Left colon (tissue), 2 donors: ENCODE measurements at regions not wholly inside any gene's neighbourhood (a gene's known extent, or its start where the extent isn't known, plus 50 kb on each side); places are given as distances from the start of the nearest gene placed in this dataset.
A peak's percentile ranks its signal among the peaks of the same experiment; 100 is the strongest.

ENCODE experiments used
- ATAC-seq: fragments of 200-7000 bp; cut with Tn5 transposase; one replicate; pipeline ENCODE4 v1.9.1; 2020; ENCODE audit warnings: mild to moderate bottlenecking, moderate library complexity
- DNase-seq, 2 donors: peaks; one replicate each; pipeline ENCODE4 v3.0.0-alpha.2; 2020
- intact Hi-C, 2 donors: fragments of 100-400 bp; cut with DNase I in 1 of 2; cut with micrococcal nuclease in 1 of 2; formaldehyde crosslinking; loops; one replicate each; pipeline versions ENCODE4 v1.11.2 to v1.14.0; 2022; cut with DNase I, micrococcal nuclease
- donor health status: DM: no; HTN: no; CAD: no.
- donor health status: DM: yes; HTN: yes; CAD: no.

DNA sequence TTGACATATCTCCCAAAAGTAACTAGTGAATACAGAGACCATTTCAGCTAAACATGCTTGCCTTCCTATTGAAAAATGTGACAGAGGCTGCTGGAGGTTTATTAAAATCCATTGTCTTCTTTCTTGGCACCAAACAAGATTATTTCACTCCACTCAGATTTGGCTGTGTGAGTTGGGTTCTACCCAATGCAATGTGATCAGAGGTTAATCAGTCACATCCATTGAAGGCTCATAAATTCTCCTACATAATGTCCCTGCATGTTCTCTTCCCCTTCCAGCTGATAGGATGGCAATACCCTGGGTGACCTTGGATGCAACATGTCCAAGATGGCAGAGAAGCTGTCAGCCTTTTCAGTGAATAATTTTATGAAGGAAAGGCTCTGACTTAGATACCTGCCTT, 54.5 kb downstream of the TKTL2 start:
- ATAC-seq (no peak), DNase-seq (no peak)
- intact Hi-C loops, result no loop called here

DNA sequence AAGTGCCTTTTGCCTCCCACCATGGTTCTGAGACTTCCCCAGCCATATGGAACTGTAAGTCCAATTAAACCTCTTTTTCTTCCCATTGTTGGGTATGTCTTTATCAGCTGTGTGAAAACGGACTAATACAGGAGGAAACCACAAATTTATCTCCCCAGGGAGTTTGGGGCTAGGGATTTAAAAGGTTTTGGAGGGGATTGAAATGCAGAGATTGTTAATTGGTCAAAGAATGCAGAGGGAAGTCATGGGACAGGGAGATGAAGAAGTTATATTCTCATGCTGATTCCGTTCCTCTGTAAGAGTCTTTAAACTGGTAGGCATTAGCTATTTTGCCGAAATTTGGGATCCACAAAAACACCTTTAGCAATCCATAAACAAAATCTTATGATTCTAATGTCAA, 57.9 kb downstream of the TKTL2 start:
- ATAC-seq, result no peak
- intact Hi-C loops, result no loop called here
- no peak for DNase-seq

DNA sequence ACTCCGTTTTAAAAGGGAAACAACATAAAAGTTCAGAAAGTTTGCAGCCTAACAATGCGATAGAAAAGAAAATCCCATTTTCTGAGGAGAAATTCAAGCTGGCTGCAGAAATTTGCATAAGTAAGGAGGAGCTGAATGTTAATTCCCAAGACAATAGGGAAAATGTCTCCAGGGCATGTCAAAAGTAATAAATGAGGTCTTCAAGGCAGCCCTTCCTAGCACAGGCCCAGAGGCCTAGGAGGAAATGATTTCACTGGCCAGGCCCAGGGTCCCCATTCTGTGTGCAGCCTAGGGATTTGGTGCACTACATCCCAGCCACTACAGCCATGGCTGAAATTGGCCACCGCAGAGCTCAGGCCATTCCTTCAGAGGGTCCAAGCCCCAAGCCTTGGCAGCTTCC, 59.3 kb downstream of the TKTL2 start:
- DNase-seq (no peak), ATAC-seq (no peak)

DNA sequence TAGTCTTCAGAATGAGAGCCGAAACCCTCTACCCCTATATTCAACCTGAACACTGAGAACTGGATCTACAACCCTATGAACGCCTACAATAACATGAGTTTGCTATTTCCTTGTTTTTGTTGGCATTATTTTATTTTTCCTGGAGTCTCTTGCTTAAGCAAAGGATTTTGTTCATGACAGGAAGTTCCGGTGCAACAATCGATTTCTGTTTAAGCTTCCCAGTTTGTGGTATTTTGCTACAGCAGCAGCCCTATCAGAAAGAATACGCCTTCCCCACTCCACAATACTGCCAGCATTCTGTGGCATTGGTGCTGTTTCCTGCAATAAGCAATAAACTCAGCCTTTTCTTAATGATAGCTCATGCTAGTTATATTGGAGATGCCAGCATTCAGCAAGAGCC, 60.9 kb downstream of the NPY5R start:
- no peak for DNase-seq
- ATAC-seq, result peak; percentile 90
- intact Hi-C loops, result no loop called here

More for the DNA sequence above, 59.3 kb downstream of the TKTL2 start:
- intact Hi-C loops, result no loop called here

DNA sequence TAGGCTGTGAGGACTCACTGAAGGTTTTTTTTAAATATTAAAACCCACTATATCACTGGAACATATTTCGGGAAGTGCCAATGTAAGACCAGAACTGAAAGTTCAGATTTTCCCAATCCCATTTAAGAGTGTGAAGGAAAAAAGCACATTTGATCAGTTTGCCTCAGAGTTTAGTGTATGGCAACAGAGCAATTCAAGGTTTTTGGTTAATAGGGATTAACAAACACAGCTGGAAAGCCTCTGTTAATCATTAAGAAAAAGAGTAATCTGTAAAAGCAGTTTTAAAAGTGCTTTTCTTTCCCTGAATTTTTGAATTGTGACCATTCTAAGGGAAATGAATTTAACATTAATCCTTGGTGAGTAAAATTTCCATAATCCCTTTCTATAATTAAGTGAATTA, 60.4 kb downstream of the NPY5R start:
- DNase-seq, result no peak
- intact Hi-C loops, result no loop called here
- no peak for ATAC-seq
